ENCODE measurements at regions not wholly inside any gene's neighbourhood (a gene's known extent, or its start where the extent isn't known, plus 50 kb on each side); places are given as distances from the start of the nearest gene placed in this dataset.
"Not testable (repeated sequence)": the region's sequence is repeated elsewhere in the genome, so short reads cannot be mapped to it uniquely, and the experiment has no call there.

- H3K36me3 Mint-ChIP-seq (ENCODE audit: low read depth), result no peaks in the 10 kb centered on the region
- no peak for ATAC-seq
- CTCF ChIA-PET, result interaction anchor here (0.7 kb wide), 1 partner anchor 1587 kb away, joined by 3 read pairs; no protein-coding TSS in a partner anchor
Observed at GRCh38 chr9:111276431-111277128, 53.4 kb downstream of the OR2K2 start.

DNA sequence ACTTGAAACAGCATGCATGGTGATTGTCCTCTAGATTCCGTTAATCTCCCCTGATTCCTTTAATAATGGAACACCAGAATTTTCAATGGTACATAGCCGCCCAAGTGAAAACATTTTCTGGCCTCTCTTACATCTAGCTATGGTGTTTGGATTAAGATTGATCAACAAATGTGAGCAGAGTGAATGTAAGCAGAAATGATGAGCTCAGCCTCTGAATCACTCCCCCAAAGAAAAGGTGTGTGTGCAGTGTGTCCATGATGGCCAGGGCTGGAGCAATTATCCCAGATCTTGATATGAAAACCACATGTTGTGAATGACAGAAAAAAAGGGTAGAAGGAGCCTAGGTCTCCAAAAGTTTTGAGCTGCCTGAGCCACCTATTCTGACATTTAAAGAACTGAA, 55.3 kb downstream of the OR2K2 start:
- Mint-ChIP-seq H3K4me3 (no peak overlapping the region), H3K9me3 (ENCODE audit: insufficient read depth) (no peaks in the 10 kb centered on the region), H3K27me3 (ENCODE audit: low read depth) (peaks cover 3% of the 10 kb centered on the region), H3K27ac (no peak overlapping the region), H3K4me1 (ENCODE audit: low read depth) (no peaks in the 10 kb centered on the region), H3K36me3 (ENCODE audit: low read depth) (no peaks in the 10 kb centered on the region)
- ChIA-PET POLR2A (no interaction called here), CTCF (no interaction called here)
- no peak for DNase-seq
- no peak for ATAC-seq

More at GRCh38 chr9:111276431-111277128, 53.4 kb downstream of the OR2K2 start:
- Mint-ChIP-seq H3K9me3 (ENCODE audit: insufficient read depth) (no peaks in the 10 kb centered on the region), H3K27ac (no peak overlapping the region), H3K27me3 (ENCODE audit: low read depth) (peaks cover 3% of the 10 kb centered on the region), H3K4me1 (ENCODE audit: low read depth) (no peaks in the 10 kb centered on the region), H3K4me3 (no peak overlapping the region)
- no peak for DNase-seq
- POLR2A ChIA-PET, result no interaction called here

GRCh38 chr9:111272581-111272980, 57.4 kb downstream of the OR2K2 start:
- no peaks in the 10 kb centered on the region for H3K9me3 Mint-ChIP-seq (ENCODE audit: insufficient read depth)
- ChIA-PET CTCF (no interaction called here), POLR2A (no interaction called here)
- no peak for DNase-seq
- no peak overlapping the region for H3K4me3 Mint-ChIP-seq
- ATAC-seq, result no peak
- H3K4me1 Mint-ChIP-seq (ENCODE audit: low read depth), result no peaks in the 10 kb centered on the region
- no peaks in the 10 kb centered on the region for H3K36me3 Mint-ChIP-seq (ENCODE audit: low read depth)
- H3K27ac Mint-ChIP-seq, result no peak overlapping the region
- peaks cover 3% of the 10 kb centered on the region for H3K27me3 Mint-ChIP-seq (ENCODE audit: low read depth)

DNA sequence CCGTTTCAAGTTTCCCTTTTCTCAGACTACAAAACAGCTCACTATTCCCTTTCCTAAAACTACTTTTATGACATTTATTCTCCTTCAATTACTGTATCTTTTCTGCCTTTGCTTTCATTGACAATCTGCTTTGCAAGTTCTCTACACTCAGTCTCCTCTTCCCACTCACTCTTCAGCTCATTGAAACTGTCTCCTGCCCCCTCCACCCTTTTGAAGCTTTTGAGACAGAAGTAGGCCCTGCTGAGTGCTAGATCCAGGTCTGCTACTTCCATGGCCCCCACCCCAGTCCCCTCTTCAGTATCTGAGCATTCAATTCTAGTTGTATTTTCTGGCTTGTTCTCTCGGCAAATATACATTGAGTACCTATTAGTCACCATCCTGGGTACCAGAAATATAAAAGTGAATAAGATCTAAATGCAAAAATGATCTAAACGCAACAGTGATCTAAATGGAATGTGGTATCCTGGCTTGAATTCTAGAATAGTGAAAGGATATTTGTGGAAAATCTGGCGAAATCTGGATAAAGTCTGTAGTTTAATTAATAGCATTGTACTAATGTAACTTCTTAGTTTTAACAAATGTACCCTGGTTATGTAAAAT, 58.4 kb downstream of the OR2K2 start:
- no peaks in the 10 kb centered on the region for H3K36me3 Mint-ChIP-seq (ENCODE audit: low read depth)
- CTCF ChIA-PET, result no interaction called here
- POLR2A ChIA-PET, result no interaction called here

GRCh38 chr9:111271047-111271446, 59.0 kb downstream of the OR2K2 start:
- no peak for ATAC-seq
- Mint-ChIP-seq H3K27ac (no peak overlapping the region), H3K36me3 (ENCODE audit: low read depth) (no peaks in the 10 kb centered on the region), H3K27me3 (ENCODE audit: low read depth) (no peaks in the 10 kb centered on the region), H3K4me1 (ENCODE audit: low read depth) (no peaks in the 10 kb centered on the region), H3K9me3 (ENCODE audit: insufficient read depth) (no peaks in the 10 kb centered on the region), H3K4me3 (no peak overlapping the region)
- no peak for DNase-seq
- POLR2A ChIA-PET, result no interaction called here
- CTCF ChIA-PET, result no interaction called here

More for the DNA sequence above, 58.4 kb downstream of the OR2K2 start:
- Mint-ChIP-seq H3K4me3 (no peak overlapping the region), H3K4me1 (ENCODE audit: low read depth) (no peaks in the 10 kb centered on the region), H3K27me3 (ENCODE audit: low read depth) (no peaks in the 10 kb centered on the region), H3K27ac (no peak overlapping the region), H3K9me3 (ENCODE audit: insufficient read depth) (no peaks in the 10 kb centered on the region)
- DNase-seq (no peak), ATAC-seq (no peak)

GRCh38 chr9:111266024-111266423, 64.0 kb downstream of the OR2K2 start:
- H3K36me3 Mint-ChIP-seq (ENCODE audit: low read depth); ATAC-seq; H3K4me1 Mint-ChIP-seq (ENCODE audit: low read depth); DNase-seq; H3K27ac Mint-ChIP-seq; CTCF ChIA-PET; H3K4me3 Mint-ChIP-seq; H3K9me3 Mint-ChIP-seq (ENCODE audit: insufficient read depth); H3K27me3 Mint-ChIP-seq (ENCODE audit: low read depth): not testable (repeated sequence)
- POLR2A ChIA-PET, result interaction anchor here (0.6 kb wide), 1 partner anchor 50 kb away, joined by 3 read pairs; no protein-coding TSS in a partner anchor

GRCh38 chr9:111263116-111263515, 66.9 kb downstream of the OR2K2 start:
- no peaks in the 10 kb centered on the region for H3K4me1 Mint-ChIP-seq (ENCODE audit: low read depth)
- no peaks in the 10 kb centered on the region for H3K9me3 Mint-ChIP-seq (ENCODE audit: insufficient read depth)
- POLR2A ChIA-PET, result no interaction called here
- no peak overlapping the region for H3K27ac Mint-ChIP-seq
- H3K27me3 Mint-ChIP-seq (ENCODE audit: low read depth), result no peaks in the 10 kb centered on the region
- no peak for ATAC-seq
- CTCF ChIA-PET, result no interaction called here
- no peaks in the 10 kb centered on the region for H3K36me3 Mint-ChIP-seq (ENCODE audit: low read depth)
- DNase-seq, result no peak
- H3K4me3 Mint-ChIP-seq, result no peak overlapping the region

GRCh38 chr9:111258875-111259271, 71.2 kb downstream of the OR2K2 start:
- ChIA-PET POLR2A (no interaction called here), CTCF (no interaction called here)
- Mint-ChIP-seq H3K27me3 (ENCODE audit: low read depth) (no peaks in the 10 kb centered on the region), H3K4me1 (ENCODE audit: low read depth) (no peaks in the 10 kb centered on the region), H3K9me3 (ENCODE audit: insufficient read depth) (no peaks in the 10 kb centered on the region), H3K36me3 (ENCODE audit: low read depth) (no peaks in the 10 kb centered on the region), H3K4me3 (no peak overlapping the region), H3K27ac (no peak overlapping the region)
- no peak for DNase-seq
- no peak for ATAC-seq

- ATAC-seq, result no peak
- Mint-ChIP-seq H3K36me3 (ENCODE audit: low read depth) (no peaks in the 10 kb centered on the region), H3K9me3 (ENCODE audit: insufficient read depth) (no peaks in the 10 kb centered on the region), H3K4me1 (ENCODE audit: low read depth) (no peaks in the 10 kb centered on the region), H3K4me3 (no peak overlapping the region), H3K27me3 (ENCODE audit: low read depth) (no peaks in the 10 kb centered on the region), H3K27ac (no peak overlapping the region)
- DNase-seq, result no peak
- CTCF ChIA-PET, result no interaction called here
- POLR2A ChIA-PET, result no interaction called here
Observed at GRCh38 chr9:111258209-111258874, 71.7 kb downstream of the OR2K2 start.

- Mint-ChIP-seq H3K27me3 (ENCODE audit: low read depth) (no peaks in the 10 kb centered on the region), H3K27ac (no peak overlapping the region), H3K36me3 (ENCODE audit: low read depth) (no peaks in the 10 kb centered on the region), H3K9me3 (ENCODE audit: insufficient read depth) (no peaks in the 10 kb centered on the region), H3K4me1 (ENCODE audit: low read depth) (no peaks in the 10 kb centered on the region), H3K4me3 (no peak overlapping the region)
- DNase-seq, result no peak
- ChIA-PET CTCF (no interaction called here), POLR2A (no interaction called here)
- ATAC-seq, result no peak
Observed at GRCh38 chr9:111253742-111254437, 76.1 kb downstream of the OR2K2 start.

DNA sequence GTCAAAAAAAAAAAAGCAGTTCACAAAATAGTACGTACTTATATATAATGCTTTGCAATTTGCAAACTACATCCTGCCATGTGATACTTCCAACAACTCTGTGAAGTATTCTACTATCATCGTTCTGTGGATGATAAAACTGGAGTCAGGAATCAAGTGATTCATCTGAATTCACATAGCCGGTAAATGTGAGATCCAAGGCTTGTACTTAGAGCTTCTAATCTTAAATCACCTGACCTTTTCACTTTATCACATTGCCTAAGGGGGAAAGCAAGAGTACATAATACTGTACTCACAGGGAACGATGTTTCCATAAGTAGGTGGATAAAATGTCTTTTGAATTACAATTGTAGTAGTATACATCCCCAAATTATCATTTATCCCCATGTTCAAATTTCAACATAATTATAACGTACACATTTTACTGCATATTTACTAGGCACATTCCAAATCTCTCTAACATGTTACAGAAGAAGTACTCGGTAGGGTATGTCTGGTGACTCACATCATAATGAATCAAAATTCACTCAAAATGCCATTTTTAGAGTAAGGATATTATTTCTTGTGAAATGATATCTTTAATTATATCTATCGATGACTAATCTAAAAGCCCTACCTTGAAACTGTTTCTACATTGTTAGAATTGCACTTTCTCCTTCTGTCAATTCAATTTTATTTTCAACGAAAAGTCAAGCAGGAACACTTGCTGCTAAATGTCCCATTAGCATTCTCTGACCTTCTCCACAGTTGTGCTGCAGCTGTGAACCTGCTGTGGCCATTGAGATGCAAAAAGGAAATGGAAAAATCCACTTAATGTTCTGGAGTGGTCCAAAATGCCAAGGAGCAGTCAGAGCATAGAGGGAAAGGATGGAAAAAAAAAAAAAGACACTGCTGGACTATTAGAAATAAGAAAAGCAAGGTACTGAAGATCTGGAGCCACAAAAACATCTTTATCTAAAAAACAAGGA, 78.9 kb downstream of the OR2K2 start:
- H3K4me1 Mint-ChIP-seq (ENCODE audit: low read depth), result no peaks in the 10 kb centered on the region
- H3K27ac Mint-ChIP-seq, result no peak overlapping the region
- H3K36me3 Mint-ChIP-seq (ENCODE audit: low read depth), result no peaks in the 10 kb centered on the region
- POLR2A ChIA-PET, result no interaction called here
- ATAC-seq (no peak), DNase-seq (no peak)
- H3K27me3 Mint-ChIP-seq (ENCODE audit: low read depth), result no peaks in the 10 kb centered on the region
- CTCF ChIA-PET, result no interaction called here
- H3K4me3 Mint-ChIP-seq, result no peak overlapping the region
- H3K9me3 Mint-ChIP-seq (ENCODE audit: insufficient read depth), result no peaks in the 10 kb centered on the region
